T follicular helper cell (primary cell): ENCODE measurements at regions not wholly inside any gene's neighbourhood (a gene's known extent, or its start where the extent isn't known, plus 50 kb on each side); places are given as distances from the start of the nearest gene placed in this dataset.

Experiments
- DNase-seq: peaks from one replicate; pipeline ENCODE4 v3.0.0-alpha.2; 2020; ENCODE audit warnings: low read depth

- DNase-seq, result no peak
These were observed 52.0 kb upstream of the GRAMD1B start for GRCh38 chr11:123378096-123378495.

DNA sequence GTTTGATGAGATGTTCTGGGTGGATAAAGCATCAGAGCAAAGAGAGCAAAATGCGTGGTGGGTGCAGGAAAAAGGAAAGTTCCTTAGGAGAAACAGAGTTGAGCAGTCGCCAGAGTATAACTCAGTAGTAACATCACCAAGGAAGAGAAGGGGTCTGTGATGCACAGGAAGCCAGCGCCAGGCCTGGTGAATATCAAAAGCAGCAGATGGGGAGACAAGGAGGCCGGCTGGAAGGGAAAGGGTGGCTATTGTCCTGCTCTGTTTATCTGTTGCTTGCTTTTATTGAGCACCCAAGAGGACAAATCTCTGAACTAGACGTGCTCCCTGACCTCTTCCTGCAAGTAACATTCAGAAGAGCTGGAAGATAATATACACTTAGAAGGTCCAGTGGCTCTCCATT lies 52.7 kb upstream of the GRAMD1B start:
- no peak for DNase-seq

DNA sequence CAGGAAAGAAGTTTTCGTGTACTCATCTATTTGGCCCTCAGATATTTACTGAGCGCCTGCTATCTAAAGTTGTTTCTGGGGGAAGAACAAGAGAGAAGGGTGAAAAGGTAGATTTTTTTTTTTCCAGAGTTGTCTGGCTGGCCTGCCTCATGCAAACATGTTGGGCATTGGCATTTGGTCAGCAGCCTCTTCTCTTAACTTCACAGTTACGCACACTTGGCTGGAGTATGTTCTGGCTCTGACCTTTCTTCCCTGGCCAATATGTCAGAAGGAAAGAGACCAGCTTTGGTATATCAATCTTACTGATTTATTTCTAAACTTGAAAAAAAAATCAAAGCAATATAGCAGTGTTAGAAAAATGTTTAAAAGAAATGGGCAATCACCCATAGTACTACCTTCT lies 54.2 kb upstream of the GRAMD1B start:
- no peak for DNase-seq

DNA sequence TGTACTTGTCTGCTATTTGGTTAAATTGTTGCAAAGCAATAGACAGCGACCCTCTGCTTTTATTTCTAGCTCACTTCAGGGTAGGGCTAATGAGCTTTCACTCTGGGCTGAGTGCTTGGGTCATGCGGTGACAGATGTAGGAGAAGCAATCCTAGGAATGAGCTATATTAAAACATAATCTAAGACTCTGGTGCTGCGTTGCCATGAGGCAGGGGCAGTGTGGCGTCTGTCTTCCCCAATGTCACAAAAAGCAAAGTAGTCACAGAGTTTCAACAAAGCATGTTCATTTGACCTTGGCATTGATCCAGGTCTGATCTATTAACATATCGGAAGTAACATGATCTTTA lies 55.5 kb upstream of the GRAMD1B start:
- no peak for DNase-seq

DNA sequence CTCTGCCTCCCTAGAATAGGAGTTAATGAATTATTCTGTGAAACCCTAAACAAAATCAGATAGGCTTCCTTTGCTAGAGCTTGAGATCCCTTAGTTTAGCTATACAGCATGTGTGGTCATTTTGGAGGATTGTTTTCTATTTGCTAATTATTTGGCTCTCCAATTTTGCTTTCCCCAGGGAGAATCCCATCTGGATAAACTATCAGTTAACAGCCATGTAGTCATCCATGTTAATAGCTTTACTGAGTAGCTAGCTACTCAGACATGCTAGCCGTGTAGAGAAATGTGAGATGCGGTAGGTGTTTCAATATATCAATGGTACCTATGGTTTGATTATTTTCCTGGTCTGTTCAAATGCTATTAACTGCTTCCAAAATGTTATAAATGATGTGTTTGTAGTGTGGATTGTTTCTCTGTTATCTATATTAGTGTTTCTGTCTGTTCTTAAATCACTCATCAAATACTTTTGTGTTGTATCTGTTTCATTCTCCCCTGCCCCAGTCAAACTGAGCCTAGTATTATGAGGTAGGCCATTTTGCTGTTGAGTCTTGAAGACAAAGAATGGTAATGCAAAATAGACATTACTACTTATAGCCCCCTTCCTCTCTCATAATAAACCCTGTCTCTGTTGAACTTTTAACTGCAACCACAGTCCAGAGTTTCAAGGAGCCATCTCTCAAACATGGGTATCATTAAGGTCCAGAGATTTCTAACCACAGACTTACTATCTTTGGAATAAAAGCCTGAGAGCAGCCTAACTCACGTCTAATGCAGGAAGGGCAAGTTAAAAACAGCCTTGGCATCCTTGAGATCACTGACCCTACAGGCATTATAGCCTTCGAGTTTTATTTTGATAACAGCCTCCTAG lies 56.1 kb upstream of the GRAMD1B start:
- no peak for DNase-seq

DNA sequence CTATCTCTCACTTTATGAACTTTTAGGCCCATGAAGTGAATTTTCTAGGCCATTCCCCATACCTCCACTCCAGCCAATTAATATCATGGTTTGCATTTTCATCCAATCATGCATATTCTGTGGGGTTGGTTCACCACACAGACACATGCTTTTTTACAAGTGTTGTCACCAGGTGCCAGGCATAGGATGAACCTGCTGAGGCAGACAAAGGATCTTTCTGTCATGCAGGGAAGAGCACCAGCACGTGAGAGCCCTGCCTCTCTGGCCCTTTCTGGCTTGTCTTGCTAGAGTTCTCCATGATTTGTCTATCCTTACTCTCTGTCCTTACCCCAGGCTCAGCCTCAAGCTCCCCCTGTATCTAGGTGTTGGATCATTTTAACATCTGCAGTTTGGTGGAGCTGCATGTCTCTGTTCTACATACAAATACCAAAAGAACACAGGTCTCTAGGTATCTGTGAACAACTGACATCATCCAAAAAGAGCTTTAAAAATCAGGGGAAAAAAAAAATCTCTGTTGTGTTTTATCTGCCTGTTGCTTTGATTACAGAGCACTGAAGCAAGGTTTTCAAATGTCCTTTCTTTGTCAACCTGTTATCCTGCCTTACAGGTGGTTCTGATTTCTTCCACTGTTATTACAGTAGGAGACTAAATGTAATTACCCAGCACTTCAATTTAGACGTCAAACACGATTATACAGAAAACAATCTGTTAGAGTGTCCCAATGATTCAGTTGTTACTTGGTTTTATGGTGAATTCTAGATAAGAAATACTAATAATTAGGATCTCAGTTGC lies 58.4 kb upstream of the GRAMD1B start:
- DNase-seq, result no peak

DNA sequence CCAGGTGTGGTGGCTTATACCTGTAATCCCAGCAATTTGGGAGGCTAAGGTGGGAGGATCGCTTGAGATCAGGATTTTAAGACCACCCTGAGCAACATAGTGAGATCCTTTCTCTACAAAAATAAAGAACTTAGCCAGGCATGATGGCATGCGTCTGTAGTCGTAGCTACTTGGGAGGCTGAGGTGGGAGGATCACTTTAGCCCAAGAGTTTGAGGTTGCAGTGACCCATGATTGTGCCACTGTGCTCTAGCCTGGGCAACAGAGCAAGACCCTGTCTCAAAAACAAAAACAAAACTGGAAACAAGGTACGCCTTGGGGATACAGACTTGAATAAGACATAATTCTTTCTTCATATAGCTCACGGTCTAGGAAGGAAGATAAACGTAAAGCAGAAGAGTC lies 63.1 kb upstream of the GRAMD1B start:
- no peak for DNase-seq

DNA sequence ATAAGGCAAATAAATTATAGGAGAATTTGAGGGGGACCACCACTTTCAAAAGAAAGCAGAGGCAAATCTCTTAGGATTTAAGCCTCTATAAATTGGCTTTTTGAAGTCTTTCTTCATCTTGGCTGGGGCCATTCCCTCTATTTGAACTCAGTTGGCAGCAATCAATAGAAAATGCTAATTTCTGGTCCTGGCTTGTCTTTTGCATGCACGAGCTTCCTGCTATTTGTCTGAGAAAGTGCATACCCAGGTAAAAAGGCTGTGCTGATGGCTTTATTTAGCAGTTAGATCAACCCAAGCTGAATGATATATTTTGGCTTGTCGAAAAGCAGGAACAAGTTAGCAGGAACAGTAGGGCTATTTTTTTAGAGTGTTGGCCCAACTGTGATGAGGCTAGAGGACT lies 64.1 kb upstream of the GRAMD1B start:
- DNase-seq, result no peak

GRCh38 chr11:123364080-123364479 lies 66.0 kb upstream of the GRAMD1B start:
- DNase-seq, result no peak

DNA sequence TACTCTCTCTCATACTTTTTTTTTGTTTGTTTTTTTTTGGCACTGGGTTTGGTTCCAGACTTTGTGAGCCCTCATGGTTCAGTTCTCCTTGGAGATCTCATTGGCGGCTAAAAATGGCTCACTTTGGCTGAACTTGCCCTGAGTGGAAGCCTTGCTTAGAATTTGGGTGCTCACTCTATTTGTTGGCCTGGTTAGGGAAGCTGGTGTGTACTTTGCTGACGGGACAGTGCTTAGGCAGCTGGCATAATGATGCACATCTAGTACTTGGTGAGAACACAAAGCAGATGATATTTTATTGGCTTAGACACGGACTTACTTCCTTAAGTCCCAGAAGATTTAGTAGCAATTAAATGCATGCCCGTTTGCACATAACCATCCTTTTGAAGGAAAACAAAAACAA lies 66.5 kb upstream of the GRAMD1B start:
- DNase-seq, result no peak

GRCh38 chr11:123362941-123363340 lies 67.1 kb upstream of the GRAMD1B start:
- DNase-seq, result no peak

DNA sequence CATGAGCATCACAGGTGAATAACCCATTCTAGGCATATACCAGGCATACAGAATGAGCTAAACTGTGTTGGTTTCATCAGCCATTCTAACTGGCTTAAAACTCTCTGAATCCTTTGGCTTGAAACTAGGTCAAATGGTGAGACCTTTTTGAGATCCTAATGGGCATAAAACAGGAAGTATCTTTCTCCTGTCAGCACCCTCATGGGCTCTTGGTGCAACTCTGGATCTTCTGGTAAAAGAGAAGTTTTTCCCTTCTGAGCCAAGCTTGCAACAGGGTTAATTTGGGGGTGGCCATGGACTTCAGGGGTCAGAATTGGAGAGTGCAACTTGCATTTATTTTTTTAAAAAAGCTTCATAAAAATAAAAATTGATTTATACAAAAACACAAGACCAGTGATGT lies 67.9 kb upstream of the GRAMD1B start:
- DNase-seq, result no peak

- no peak for DNase-seq
These were observed 69.0 kb upstream of the GRAMD1B start for GRCh38 chr11:123361110-123361509.

DNA sequence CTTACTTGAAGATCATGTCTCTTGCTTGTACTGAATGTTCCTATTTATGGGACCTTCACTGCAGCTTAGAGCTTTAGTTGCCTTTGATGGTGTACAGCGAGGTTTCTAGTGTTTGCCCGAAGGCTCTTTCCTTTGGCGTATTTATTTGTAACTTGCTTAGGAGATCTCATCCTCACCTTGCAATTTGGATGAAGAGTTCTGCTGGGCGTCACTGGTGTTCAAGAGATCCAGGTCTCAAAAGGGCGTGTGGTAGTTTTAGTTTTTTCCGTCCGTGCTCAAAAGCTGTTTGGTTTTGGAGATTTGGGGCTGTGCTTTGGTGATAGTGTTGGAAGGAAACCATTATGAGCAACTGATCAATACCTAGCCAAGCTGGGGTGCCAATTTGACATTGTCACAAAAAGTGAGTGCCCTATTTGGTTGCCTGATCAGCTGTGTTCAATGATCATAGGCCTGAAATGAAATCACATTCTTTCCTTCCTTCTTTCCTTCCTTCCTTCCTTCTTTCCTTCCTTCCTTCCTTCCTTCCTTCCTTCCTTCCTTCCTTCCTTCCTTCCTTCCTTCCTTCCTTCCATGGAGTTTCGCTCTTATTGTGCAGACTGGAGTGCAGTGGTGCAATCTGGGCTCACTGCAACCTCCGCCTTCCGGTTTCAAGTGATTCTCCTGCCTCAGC lies 69.7 kb upstream of the GRAMD1B start:
- no peak for DNase-seq

GRCh38 chr11:123357990-123358827 lies 71.9 kb upstream of the GRAMD1B start:
- DNase-seq, result no peak

GRCh38 chr11:123357353-123357989 lies 72.6 kb upstream of the GRAMD1B start:
- no peak for DNase-seq

DNA sequence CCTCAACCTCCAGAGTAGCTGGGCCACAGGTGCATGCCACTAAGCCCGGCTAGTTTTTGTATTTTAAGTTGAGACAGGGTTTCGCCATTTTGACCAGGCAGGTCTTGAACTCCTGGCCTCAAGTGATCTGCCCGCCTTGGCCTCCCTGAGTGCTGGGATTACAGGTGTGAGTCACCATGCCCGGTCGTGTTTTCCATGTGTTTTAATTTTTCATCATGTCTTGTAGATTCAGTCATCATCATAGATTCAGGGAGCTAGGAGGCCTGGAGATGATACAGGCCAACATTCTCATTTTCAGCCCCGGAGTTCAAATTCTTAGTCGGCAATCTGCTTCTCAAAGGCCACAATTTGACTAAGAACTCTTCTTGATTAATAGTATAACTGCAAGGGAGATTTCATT lies 73.5 kb upstream of the GRAMD1B start:
- DNase-seq, result no peak

GRCh38 chr11:123354371-123354975 lies 75.6 kb upstream of the GRAMD1B start:
- DNase-seq, result no peak

DNA sequence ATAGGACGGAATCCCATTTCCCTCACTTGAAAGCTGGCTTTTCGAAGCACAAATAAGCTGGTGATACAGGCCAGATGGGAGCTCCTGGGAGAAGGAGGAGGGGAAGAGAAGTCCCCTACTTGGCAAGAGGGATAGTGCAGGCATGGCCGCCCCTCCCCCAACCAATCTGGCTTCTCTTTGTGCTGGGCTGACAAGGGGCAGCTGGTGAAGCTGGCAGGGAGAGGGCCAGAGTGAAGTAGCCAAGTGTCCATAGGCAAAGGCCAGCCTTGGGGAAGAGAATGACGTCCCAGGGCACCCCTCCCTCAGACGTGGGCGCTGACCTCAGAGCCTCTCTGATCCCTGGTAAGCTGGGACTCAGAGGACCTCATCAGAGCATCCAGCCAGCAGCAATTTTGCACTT lies 78.7 kb upstream of the GRAMD1B start:
- no peak for DNase-seq

DNA sequence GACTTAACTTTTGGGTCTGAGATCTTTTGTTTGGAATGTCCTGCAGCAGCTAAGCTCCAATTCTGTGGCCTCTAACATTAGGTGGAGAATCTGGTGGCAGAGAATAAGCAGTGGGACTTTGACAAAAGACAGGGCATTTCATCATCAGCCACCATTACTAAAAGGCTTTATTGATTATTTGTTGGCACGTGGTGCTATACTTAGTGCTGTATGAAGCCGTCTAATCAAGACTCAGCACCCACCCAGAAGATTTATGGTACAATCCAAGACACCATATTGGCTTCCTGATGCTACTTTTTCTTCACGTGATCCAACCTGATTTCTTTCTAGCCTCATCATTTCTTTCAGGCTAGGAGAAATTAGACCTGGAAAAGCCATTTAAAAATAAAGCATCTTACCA lies 80.7 kb upstream of the GRAMD1B start:
- DNase-seq, result no peak

- no peak for DNase-seq
These were observed 85.2 kb upstream of the GRAMD1B start for GRCh38 chr11:123344790-123345357.
